ENCODE measurements at regions not wholly inside any gene's neighbourhood (a gene's known extent, or its start where the extent isn't known, plus 50 kb on each side); places are given as distances from the start of the nearest gene placed in this dataset.

- H3K9me3 ChIP-seq: no peaks in the 10 kb centered on the region
- H3K4me1 ChIP-seq: peaks cover 14% of the 10 kb centered on the region
- H3K27ac ChIP-seq: no peak overlapping the region
- no peak overlapping the region for H3K4me3 ChIP-seq
- TF ChIP-seq POLR2AphosphoS5 (IDR thresholded peaks at IDR 0.05): no peak
- no peak for TF ChIP-seq CTCF (IDR thresholded peaks at IDR 0.05)
- DNase-seq (ENCODE audit: low spot score in 2 of 2): no peak
- WGBS: 57% methylated on average over 3 of the region's 3 CpGs
- H3K36me3 ChIP-seq: no peaks in the 10 kb centered on the region
- no peaks in the 10 kb centered on the region for H3K27me3 ChIP-seq
These were observed 72.6 kb downstream of the SNRPE start for GRCh38 chr1:203934027-203934426.

GRCh38 chr1:203934651-203935050, 73.3 kb downstream of the SNRPE start:
- H3K4me1 ChIP-seq: peaks cover 14% of the 10 kb centered on the region
- no peaks in the 10 kb centered on the region for H3K27me3 ChIP-seq
- TF ChIP-seq CTCF (IDR thresholded peaks at IDR 0.05): no peak
- no peak for TF ChIP-seq POLR2A (IDR thresholded peaks at IDR 0.05)
- no peak for TF ChIP-seq EP300 (IDR thresholded peaks at IDR 0.05)
- no peak for TF ChIP-seq POLR2AphosphoS5 (IDR thresholded peaks at IDR 0.05)
- 66% methylated on average over 3 of the region's 3 CpGs for WGBS
- no peaks in the 10 kb centered on the region for H3K36me3 ChIP-seq
- no peak overlapping the region for H3K4me3 ChIP-seq
- no peaks in the 10 kb centered on the region for H3K9me3 ChIP-seq
- no peak overlapping the region for H3K27ac ChIP-seq
- DNase-seq (ENCODE audit: low spot score in 2 of 2): no peak

- H3K4me3 ChIP-seq: no peak overlapping the region
- H3K27me3 ChIP-seq: no peaks in the 10 kb centered on the region
- WGBS: 76% methylated on average over 2 of the region's 2 CpGs
- no peak overlapping the region for H3K27ac ChIP-seq
- peaks cover 10% of the 10 kb centered on the region for H3K4me1 ChIP-seq
- no peaks in the 10 kb centered on the region for H3K9me3 ChIP-seq
- TF ChIP-seq CTCF (IDR thresholded peaks at IDR 0.05): no peak
- TF ChIP-seq EP300 (IDR thresholded peaks at IDR 0.05): no peak
- TF ChIP-seq POLR2A (IDR thresholded peaks at IDR 0.05): no peak
- TF ChIP-seq POLR2AphosphoS5 (IDR thresholded peaks at IDR 0.05): no peak
- H3K36me3 ChIP-seq: no peaks in the 10 kb centered on the region
- DNase-seq (ENCODE audit: low spot score in 2 of 2): no peak
These were observed 73.9 kb downstream of the SNRPE start for GRCh38 chr1:203935321-203935720.

- DNase-seq (ENCODE audit: low spot score in 2 of 2): no peak
- Histone ChIP-seq H3K27ac (no peak overlapping the region), H3K4me3 (no peak overlapping the region), H3K36me3 (no peaks in the 10 kb centered on the region), H3K9me3 (no peaks in the 10 kb centered on the region), H3K27me3 (no peaks in the 10 kb centered on the region), H3K4me1 (no peaks in the 10 kb centered on the region)
- no peak for TF ChIP-seq POLR2AphosphoS5 (IDR thresholded peaks at IDR 0.05)
- TF ChIP-seq POLR2A (IDR thresholded peaks at IDR 0.05): no peak
- TF ChIP-seq CTCF (IDR thresholded peaks at IDR 0.05): no peak
- no peak for TF ChIP-seq EP300 (IDR thresholded peaks at IDR 0.05)
- 33% methylated on average over 5 of the region's 5 CpGs for WGBS
These were observed 76.4 kb downstream of the SNRPE start for GRCh38 chr1:203937678-203938330.

GRCh38 chr1:203944651-203945404, 83.4 kb downstream of the SNRPE start:
- WGBS: 64% methylated on average over 4 of the region's 4 CpGs
- no peak overlapping the region for H3K27ac ChIP-seq
- H3K4me3 ChIP-seq: no peak overlapping the region
- H3K4me1 ChIP-seq: no peaks in the 10 kb centered on the region
- DNase-seq (ENCODE audit: low spot score in 2 of 2): no peak
- no peaks in the 10 kb centered on the region for H3K9me3 ChIP-seq
- H3K27me3 ChIP-seq: no peaks in the 10 kb centered on the region
- H3K36me3 ChIP-seq: no peaks in the 10 kb centered on the region
- TF ChIP-seq POLR2AphosphoS5 (IDR thresholded peaks at IDR 0.05) (no peak), EP300 (IDR thresholded peaks at IDR 0.05) (no peak), POLR2A (IDR thresholded peaks at IDR 0.05) (no peak), CTCF (IDR thresholded peaks at IDR 0.05) (no peak)
